ENCODE measurements at regions not wholly inside any gene's neighbourhood (a gene's known extent, or its start where the extent isn't known, plus 50 kb on each side); places are given as distances from the start of the nearest gene placed in this dataset.

DNA sequence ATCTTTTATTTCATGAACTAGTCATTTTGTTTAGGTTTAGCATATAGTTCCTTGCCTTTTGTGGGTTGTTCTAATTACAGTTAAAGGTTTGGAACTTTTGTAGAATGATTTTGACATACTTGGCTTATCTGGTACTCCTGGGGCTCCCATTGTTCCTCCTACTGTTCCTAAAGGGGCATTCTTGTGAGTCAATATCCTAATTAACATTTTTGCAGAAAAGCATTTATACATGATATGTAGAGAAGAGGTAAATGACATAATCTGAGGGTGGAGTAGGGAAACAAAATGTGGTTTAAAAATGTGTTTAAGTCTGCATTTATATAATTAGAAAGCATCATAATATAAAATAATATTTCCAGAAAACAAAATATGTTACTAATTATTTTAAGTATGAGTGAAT lies 529.2 kb downstream of the FAT4 start:
- TF ChIP-seq MAFG (CRISPR knock-in tag; IDR thresholded peaks at IDR 0.05) (no peak), SALL2 (CRISPR knock-in tag; IDR thresholded peaks at IDR 0.05) (no peak), POLR2A (IDR thresholded peaks at IDR 0.05; ENCODE audit: insufficient read depth in 1 of 2, low read depth in 2 of 2, low read length in 2 of 2) (no peak), CHD2 (IDR thresholded peaks at IDR 0.05; ENCODE audit: low read depth, low read length) (no peak), MAZ (IDR thresholded peaks at IDR 0.05; ENCODE audit: borderline replicate concordance, low read depth, low read length) (no peak), MAZ (CRISPR knock-in tag; IDR thresholded peaks at IDR 0.05; ENCODE audit: low read depth) (no peak), ZNF329 (CRISPR knock-in tag; IDR thresholded peaks at IDR 0.05; ENCODE audit: low read depth) (no peak)
- TF ChIP-seq, protein P1, sequence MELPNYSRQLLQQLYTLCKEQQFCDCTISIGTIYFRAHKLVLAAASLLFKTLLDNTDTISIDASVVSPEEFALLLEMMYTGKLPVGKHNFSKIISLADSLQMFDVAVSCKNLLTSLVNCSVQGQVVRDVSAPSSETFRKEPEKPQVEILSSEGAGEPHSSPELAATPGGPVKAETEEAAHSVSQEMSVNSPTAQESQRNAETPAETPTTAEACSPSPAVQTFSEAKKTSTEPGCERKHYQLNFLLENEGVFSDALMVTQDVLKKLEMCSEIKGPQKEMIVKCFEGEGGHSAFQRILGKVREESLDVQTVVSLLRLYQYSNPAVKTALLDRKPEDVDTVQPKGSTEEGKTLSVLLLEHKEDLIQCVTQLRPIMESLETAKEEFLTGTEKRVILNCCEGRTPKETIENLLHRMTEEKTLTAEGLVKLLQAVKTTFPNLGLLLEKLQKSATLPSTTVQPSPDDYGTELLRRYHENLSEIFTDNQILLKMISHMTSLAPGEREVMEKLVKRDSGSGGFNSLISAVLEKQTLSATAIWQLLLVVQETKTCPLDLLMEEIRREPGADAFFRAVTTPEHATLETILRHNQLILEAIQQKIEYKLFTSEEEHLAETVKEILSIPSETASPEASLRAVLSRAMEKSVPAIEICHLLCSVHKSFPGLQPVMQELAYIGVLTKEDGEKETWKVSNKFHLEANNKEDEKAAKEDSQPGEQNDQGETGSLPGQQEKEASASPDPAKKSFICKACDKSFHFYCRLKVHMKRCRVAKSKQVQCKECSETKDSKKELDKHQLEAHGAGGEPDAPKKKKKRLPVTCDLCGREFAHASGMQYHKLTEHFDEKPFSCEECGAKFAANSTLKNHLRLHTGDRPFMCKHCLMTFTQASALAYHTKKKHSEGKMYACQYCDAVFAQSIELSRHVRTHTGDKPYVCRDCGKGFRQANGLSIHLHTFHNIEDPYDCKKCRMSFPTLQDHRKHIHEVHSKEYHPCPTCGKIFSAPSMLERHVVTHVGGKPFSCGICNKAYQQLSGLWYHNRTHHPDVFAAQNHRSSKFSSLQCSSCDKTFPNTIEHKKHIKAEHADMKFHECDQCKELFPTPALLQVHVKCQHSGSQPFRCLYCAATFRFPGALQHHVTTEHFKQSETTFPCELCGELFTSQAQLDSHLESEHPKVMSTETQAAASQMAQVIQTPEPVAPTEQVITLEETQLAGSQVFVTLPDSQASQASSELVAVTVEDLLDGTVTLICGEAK (IDR thresholded peaks at IDR 0.05) = no peak
- TF ChIP-seq, protein P1 (CRISPR knock-in tag; IDR thresholded peaks at IDR 0.05) = no peak
- TF ChIP-seq, protein P2, sequence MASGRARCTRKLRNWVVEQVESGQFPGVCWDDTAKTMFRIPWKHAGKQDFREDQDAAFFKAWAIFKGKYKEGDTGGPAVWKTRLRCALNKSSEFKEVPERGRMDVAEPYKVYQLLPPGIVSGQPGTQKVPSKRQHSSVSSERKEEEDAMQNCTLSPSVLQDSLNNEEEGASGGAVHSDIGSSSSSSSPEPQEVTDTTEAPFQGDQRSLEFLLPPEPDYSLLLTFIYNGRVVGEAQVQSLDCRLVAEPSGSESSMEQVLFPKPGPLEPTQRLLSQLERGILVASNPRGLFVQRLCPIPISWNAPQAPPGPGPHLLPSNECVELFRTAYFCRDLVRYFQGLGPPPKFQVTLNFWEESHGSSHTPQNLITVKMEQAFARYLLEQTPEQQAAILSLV (CRISPR knock-in tag; IDR thresholded peaks at IDR 0.05; ENCODE audit: borderline replicate concordance) = no peak
